Stimulated activated CD4-positive, alpha-beta T cell treated with anti-CD3 and anti-CD28 coated beads, Interleukin-12 subunit alpha, Interleukin-12 subunit beta, amount 100 ng/mL, for 4 hours (primary cell): ENCODE measurements at regions not wholly inside any gene's neighbourhood (a gene's known extent, or its start where the extent isn't known, plus 50 kb on each side); places are given as distances from the start of the nearest gene placed in this dataset.

Experiments
- DNase-seq: peaks from one replicate; pipeline ENCODE4 v3.0.0-alpha.2; 2020

DNA sequence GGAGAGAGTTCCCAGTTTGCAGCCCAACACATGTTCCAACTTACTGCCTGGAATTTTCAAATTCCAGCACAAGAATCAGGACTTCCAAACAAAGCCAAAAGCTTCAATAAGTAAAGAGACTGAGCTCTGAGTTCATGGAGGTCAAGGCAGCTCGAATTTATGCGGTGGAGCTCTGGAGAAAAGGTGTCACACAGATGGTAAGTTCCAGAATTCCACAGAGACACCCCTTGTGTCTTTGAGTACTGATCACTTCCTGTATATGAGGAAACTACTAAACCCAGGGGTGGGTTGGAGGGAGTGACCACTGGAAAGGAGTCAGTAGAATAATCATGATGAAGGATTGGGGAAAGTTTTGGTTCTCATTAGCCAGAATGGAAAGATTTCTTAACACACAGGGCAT is 118.5 kb upstream of the GUCY1A1 start:
- DNase-seq: no peak

DNA sequence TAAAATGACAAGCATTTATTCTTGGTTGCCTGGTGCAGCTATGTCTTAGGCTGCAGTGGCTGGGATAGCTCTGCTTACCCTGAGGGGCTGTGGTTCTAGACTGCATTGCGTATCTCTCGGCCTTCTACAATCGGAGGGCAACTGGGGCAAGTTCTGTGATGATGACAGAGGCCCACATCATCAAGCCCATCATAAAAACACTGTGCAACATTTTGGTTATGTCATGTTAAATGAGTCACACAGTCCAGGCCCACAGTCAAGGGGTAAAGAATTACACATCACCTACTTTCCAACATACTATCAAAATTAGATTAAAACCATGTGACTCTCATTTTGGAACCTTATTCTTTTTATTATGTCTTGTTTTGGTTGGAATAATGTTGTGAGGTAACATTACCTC is 120.2 kb upstream of the GUCY1A1 start:
- no peak for DNase-seq

DNA sequence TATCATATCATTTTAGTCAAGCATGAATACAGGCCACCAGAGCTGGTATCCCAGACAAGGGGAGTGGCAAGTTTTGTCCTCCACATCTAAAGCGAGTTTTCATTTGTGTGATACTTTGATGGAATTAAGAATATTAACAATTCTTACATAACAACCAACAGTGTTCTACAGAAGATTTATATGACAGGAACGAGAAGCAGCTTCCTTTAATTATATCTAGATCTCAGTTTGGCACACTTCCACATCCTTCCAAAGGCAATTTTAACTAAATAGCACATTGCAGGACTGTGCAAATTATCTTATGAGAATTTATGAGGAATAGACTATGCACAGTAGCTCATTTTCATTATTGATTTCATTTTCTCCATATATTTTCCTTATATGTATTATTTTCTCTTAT is 121.2 kb upstream of the GUCY1A1 start:
- no peak for DNase-seq

DNA sequence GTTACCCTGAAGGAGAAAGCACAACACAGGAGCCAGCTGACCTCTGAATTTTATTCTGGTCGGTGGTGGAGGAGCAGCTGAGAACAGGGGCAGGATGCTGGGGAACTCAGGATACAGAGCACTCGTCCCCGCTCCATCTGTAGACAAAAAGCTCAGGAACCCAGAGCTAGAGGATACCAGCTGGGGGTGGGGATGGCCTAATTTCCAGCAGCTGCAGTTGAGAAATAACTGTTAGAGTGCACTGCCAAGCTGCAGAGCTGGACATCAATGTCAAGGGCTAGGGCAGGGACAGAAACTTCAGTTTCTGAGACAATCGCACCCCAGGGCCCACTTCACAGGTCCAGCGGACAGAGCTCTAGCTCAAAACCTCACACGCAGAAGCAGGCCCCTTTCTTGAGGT is 122.1 kb upstream of the GUCY1A1 start:
- no peak for DNase-seq

GRCh38 chr4:155543126-155543765 is 123.4 kb upstream of the GUCY1A1 start:
- DNase-seq: no peak

DNA sequence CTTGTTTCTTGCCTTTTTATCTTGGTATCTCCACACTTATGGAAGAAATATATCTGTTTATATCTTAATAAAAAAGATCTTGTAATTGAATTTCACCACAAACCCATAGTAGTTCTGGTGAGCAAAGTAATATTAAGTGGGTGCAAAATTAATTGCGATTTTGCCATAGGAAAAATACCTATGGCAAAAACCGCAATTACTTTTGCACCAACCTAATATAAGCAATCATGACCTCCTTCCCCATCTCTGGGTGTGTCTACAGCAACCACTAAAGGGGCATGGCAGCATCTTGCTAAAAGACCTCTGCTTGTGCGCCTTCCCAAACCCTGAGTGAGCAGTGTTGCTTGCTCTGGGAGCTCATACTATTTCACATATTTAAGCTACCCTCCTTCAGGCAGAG is 124.2 kb upstream of the GUCY1A1 start:
- DNase-seq: no peak

- no peak for DNase-seq
These were observed 124.9 kb upstream of the GUCY1A1 start for GRCh38 chr4:155541716-155542115.

- no peak for DNase-seq
These were observed 126.0 kb upstream of the GUCY1A1 start for GRCh38 chr4:155540698-155541097.

DNA sequence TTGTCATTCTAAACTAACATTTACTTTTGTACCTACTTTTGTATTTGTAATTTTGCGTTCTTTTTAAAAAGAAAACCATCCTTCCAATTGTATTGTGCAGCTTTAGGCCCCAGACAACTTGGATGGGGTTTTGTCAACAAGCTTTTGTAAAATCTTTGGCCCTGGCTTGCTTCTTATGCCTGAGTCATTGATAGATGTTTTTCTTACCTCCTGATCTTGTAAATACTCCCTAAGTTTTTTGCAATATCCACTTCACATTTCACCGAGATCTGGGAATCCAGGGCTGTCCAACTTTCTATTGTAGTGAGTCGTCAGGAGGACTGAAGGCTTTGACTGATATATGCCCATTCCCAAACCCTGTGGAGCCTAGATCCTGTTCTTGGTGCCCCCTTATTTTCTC is 126.9 kb upstream of the GUCY1A1 start:
- no peak for DNase-seq

DNA sequence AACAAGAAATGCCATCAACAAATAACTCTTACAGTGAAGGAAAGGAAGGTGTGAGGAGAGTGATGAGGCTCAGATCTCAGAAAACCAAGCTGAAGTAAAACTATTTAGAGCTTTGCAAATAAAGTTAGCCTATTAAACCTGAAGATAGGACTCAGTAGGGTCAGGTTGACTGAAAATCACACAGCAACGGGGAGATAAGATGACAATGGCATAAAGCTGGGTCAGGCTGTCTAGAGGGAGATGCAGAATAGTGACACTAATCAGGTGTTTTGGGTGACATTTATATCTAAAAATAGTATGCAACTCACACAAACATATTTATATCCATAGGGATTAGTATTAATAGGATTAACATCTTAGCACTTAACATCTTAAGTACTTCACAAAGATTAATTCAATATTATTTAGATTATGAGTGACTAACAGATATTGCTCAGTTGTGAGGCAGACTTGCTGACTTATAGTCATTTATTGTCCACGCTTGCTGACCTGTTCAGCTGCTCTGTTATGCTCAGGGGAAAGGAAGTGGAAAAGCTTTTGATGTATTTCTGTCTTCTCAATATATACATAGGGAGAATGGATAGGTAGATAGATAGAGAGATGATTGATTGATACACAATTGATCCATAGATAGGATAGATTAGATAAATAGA is 130.7 kb upstream of the GUCY1A1 start:
- no peak for DNase-seq

GRCh38 chr4:155532373-155533085 is 134.1 kb upstream of the GUCY1A1 start:
- no peak for DNase-seq

GRCh38 chr4:155530857-155531256 is 135.8 kb upstream of the GUCY1A1 start:
- no peak for DNase-seq

- no peak for DNase-seq
These were observed 136.4 kb upstream of the GUCY1A1 start for GRCh38 chr4:155530290-155530689.

DNA sequence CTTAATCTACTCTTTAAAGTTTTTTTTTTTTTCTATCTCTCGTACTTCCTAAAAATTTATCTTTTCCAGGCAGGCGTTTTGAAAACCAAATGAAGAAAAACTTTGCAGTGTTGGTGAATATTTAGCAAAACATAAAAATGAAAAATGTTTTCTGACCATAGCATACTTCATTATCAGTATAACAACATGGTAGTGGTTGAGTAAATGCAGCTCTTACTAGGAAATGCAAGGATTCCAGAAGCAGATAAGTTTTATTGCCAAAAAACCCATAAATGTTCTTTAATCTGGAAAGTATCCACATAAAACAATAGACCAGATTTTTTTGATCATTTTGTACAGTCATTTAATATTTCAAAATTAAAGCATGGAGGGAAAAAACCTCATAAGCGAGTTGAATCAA is 136.9 kb upstream of the GUCY1A1 start:
- DNase-seq: no peak

DNA sequence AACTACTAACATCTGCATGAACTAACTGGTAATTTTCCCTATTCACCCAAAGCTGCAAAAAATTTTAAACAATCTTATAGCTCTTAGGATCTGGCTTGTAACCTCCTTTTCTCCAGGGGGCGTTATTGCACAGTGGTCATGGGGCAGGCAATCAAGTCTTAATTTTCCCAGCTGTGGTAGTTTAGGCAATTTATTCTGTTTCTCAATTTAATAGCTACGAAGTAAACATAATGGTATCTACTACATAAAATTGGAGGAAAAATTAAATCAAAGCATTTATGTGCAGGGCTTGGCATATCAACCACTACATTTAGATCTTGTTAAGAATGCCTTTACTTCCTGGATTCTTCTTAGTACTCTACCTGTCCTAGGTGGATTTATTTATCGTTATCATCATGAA is 137.4 kb upstream of the GUCY1A1 start:
- DNase-seq: no peak

GRCh38 chr4:155526452-155527169 is 140.0 kb upstream of the GUCY1A1 start:
- DNase-seq: no peak

DNA sequence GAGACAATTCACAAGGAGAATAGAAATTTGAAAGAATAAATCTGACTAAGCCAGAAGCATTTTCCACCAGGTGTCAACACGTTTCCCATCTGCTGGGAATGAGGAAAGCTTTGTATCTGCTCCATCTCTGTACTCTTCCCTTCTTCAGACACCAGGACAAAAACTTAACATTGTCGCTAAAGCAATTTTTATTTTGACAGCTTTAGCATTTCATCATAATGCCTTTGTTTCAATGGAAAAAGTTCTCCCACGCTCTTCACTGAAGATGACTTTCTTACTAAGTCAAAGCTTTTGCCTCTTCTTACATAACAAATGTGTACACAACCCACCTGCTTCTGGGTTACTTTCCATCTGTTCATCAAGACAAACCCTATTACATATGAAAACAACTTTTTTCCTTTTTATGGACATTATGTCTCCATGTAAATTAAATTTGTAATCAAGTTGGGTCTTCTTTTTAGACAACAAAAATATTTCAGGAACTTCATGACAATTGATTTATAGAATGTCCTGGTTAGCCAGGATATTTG is 141.7 kb upstream of the GUCY1A1 start:
- no peak for DNase-seq

GRCh38 chr4:155523358-155523757 is 143.3 kb upstream of the GUCY1A1 start:
- no peak for DNase-seq

- no peak for DNase-seq
These were observed 144.4 kb upstream of the GUCY1A1 start for GRCh38 chr4:155522201-155522600.

GRCh38 chr4:155521382-155521781 is 144.6 kb upstream of the MAP9 start:
- DNase-seq: no peak

DNA sequence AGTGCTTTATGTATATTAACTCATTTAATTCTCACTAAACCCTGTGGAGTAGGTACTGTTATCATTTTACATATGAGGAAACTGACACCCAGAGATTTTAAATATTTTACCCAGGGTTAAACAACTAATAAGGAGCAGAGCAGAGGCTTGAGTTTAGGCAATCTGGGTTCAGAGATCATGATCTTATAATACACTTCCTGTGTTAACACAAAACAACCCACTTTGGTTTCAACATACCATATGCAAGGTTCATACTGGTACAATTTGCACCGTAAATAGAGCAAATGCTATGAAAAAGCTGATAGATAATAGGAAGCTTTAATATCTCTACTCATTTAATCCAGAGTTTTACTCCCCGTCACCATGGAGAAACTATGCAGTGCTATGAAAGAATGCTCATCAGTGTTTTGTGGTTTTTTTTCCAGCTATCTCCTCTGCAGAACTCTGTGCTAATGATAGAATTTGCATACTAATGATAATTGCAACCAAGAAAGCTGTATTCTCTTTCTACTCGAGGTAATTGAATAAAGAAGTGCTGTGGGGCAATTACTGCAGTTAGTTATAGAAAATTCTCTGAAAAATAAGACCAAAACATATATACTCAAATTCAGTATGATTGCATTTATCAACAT is 138.8 kb upstream of the MAP9 start:
- no peak for DNase-seq

- no peak for DNase-seq
These were observed 137.9 kb upstream of the MAP9 start for GRCh38 chr4:155514628-155515027.

DNA sequence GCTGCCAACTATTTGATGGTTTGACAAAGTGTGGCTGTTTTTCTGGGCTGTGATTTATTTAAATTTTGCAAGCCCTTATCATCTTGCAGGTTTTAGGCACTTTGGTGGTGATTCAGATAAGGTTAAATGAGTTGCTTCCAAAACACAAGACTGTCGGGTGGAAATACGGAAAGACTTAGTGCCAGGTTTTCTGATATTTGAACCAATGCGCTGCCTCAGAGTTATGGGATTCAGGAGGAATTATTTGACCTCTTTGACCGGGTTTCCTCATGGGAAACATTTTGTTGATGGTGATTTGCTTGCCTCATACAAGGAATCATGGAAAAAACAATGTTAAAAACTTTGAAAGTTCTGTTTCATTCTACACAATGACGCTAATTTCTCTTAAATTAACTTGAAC is 136.1 kb upstream of the MAP9 start:
- DNase-seq: no peak
